Eye (tissue), 1 donor: ENCODE measurements at regions not wholly inside any gene's neighbourhood (a gene's known extent, or its start where the extent isn't known, plus 50 kb on each side); places are given as distances from the start of the nearest gene placed in this dataset.
"Not testable (repeated sequence)": the region's sequence is repeated elsewhere in the genome, so short reads cannot be mapped to it uniquely, and the experiment has no call there.

Source experiments
- DNase-seq: peaks from one replicate; pipeline ENCODE4 v3.0.0-alpha.2; 2015

DNA sequence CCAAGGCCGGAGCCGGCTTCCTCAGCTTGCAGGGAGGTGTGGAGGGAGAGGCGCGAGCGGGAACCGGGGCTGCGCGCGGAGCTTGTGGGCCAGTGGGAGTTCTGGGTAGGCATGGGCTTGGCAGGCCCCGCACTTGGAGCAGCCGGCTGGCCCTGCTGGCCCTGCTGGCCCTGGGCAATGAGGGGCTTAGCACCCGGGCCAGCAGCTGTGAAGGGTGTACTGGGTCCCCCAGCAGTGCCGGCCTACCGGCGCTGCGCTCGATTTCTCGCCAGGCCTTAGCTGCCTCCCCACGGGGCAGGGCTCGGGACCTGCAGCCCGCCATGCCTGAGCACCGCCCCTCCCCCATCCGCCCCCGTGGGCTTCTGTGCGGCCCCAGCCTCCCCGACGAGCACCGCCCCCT lies 95.1 kb upstream of the TAS2R1 start:
- not testable (repeated sequence) for DNase-seq

- DNase-seq = no peak
These were observed 94.6 kb upstream of the TAS2R1 start for GRCh38 chr5:9724707-9725106.

GRCh38 chr5:9722601-9723180 lies 92.5 kb upstream of the TAS2R1 start:
- DNase-seq = no peak

DNA sequence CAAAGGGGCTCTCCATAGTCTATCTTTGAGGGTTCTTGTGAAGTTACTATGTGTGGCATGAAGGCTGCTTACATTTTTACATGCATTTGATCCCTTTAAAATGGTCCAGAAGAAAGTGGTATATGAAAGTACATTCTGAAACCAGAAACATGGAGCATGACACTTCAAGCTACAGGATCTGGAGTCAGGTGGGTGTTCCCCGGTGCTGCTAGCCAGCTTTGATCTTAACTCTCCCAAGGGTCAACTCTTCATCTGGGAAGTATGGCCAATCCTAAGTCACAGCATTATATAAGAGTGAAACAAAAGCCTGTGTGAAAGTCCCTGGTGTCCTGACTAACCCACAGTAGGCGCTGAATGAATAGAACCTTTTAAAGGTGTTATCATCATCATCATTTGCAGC lies 91.0 kb upstream of the TAS2R1 start:
- DNase-seq = no peak

- DNase-seq = no peak
These were observed 90.2 kb upstream of the TAS2R1 start for GRCh38 chr5:9720361-9720760.

GRCh38 chr5:9716838-9717281 lies 86.7 kb upstream of the TAS2R1 start:
- DNase-seq = no peak

DNA sequence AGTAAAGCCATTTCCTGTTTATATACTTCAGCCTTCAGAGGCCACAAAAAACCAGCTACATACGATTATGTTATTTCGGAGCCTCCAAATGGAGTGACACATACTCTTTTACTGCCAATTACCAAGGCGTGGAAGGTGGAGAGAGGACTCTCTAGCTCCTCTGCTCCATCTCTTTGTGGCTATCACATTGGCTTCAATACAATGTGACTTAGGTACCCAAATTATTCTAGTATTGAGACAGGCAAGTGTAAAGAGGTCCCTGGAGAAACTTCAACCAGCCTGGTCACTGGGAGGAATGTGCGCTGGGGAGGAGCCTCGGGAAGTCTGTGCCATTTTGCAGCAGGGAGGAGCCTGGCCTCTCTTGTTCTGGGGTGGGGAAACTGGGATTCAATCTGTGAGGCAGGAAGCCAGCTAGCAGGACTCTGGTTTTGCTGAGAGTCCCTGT lies 85.8 kb upstream of the TAS2R1 start:
- no peak for DNase-seq

GRCh38 chr5:9713959-9714586 lies 83.9 kb upstream of the TAS2R1 start:
- no peak for DNase-seq

- peak; percentile 29 for DNase-seq
These were observed 83.2 kb upstream of the TAS2R1 start for GRCh38 chr5:9713356-9713755.

DNA sequence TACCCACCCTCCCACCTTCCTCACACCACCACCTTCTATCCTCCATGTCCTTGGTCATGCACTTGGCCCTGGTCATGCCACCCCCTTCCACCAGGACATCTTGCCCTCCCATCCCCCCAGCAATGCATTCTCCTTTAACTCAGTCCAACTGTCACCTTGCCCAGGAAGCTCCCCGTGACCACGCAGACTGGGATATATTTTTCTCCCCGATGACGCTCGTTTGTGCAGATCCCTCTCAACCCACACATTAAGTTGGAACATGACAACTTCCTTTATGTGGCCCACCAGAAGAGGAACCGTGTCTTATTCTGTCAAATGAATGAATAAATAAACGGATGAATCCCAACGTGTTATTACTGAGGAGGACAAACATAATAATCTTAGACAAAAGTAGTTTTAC lies 82.8 kb upstream of the TAS2R1 start:
- DNase-seq = no peak

GRCh38 chr5:9712506-9712905 lies 82.4 kb upstream of the TAS2R1 start:
- DNase-seq = peak; percentile 17

- no peak for DNase-seq
These were observed 79.9 kb upstream of the TAS2R1 start for GRCh38 chr5:9710069-9710468.

- no peak for DNase-seq
These were observed 77.7 kb upstream of the TAS2R1 start for GRCh38 chr5:9707732-9708462.

GRCh38 chr5:9699681-9700080 lies 69.5 kb upstream of the TAS2R1 start:
- no peak for DNase-seq

DNA sequence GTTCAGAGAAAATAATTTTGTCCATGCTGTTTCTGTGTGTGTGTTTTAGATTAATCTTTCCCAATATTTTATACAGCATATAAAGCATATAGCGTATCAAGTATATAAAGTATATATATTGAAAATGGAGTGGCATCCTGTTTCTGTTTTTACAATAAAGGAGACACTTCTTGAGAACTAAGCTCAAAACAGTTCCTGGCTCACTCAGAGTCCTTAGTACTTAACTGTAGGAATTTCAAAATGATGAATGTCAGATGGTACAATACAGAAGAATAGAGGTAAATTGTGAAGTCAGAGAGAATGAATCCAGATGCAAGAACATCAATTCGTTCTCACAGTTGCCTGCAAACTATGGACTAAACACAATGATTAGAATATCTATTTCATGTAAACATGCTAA lies 68.7 kb upstream of the TAS2R1 start:
- no peak for DNase-seq

DNA sequence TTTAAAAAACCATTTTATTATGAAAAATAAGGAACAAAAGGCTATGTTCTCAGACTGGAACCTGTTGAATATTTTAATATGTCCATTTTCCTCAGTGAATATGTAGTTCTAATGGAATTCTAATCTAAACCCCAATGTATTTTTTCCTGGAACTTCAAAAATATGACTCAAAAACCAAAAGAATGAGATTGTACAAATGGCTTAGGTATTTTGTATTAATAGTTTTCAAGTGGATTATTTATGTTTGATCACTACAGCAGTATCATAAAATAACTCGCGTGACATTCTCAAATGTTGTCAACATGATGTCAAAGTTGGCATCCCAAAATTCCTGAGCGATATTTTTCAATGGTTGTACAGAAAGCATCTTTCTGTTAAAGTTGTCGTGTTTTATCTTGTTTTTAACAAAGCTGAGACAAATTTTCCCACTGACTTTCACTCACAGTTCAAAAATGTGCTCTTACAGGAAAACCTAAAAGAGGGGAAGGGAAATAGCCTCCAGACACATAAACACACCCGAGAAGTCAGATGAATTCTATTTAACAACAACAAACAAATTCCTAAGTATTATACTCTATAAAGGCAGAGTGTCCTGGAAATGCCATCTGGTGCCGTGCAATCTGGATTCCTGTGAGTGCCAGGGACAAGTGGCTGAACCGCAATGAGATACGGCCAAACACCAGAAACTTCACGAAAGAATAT lies 68.1 kb upstream of the TAS2R1 start:
- peak; percentile 9 for DNase-seq

GRCh38 chr5:9692576-9692975 lies 62.4 kb upstream of the TAS2R1 start:
- no peak for DNase-seq

DNA sequence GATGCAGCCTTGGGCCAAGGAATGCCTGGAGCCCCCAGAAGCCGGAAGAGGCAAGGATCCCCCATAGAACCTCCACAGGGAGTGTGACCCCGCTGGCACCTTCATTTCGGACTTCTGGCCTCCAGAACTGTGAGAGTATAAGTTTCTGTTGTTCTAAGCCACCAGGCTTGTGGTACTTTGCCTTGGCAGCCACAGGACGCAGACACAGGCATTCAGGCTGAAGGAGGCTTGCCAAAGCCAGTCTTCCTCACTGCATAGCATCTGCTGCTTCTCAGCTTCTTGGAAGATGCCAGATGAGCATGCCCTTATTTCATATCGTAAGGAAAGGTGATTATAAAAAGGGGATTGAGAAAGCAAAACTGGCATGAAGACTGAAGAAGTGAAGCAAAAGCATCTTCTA lies 61.1 kb upstream of the TAS2R1 start:
- no peak for DNase-seq

DNA sequence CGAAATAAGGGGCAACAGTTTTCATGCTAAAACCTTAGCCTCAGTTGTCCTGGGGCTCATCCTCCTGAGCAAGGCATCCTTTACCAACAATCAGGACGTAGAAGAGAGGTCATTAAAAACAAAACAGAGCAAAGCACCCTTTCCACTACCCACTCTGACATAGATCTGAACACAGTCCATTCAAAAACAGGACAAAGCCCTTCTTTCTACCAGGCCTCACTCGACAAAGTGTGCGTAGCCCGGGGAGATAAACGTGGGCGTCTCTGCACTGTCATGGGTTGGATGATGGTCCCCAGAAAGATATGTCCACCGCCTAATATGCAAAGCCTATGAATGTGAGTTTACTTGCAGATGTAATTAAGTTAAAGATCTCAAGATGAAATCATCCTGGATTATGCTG lies 60.6 kb upstream of the TAS2R1 start:
- DNase-seq = no peak

DNA sequence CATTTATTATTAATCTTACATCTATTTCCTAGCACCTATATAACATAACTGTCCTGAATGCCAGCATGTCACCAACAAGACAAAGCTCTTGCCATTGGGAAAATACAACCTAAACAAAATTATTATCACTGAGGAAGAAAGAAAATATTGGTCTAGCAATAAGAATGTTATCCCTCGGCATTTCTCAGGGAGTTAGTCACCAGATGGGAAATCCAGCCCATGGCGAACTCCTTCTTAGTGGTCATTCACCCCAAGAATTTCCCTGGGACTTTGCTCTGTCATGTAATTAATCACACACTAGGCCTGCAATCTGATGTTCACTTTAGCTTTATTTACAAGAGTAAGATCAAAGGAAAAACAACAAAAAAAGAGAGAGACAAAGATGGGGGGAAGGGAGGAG lies 56.1 kb upstream of the TAS2R1 start:
- no peak for DNase-seq

- no peak for DNase-seq
These were observed 51.6 kb upstream of the TAS2R1 start for GRCh38 chr5:9681706-9682105.
